GM12873 (cell line): ENCODE measurements at regions not wholly inside any gene's neighbourhood (a gene's known extent, or its start where the extent isn't known, plus 50 kb on each side); places are given as distances from the start of the nearest gene placed in this dataset.

Source experiments
- CTCF ChIP-seq: IDR thresholded peaks from 2 replicates; pipeline ENCODE4 v1.5.1; 2012; ENCODE audit warnings: low read depth, mild to moderate bottlenecking, moderate library complexity, low read length, control low read depth; ENCODE audit not compliant: insufficient read depth; ENCODE audit errors: missing control alignments

- TF ChIP-seq CTCF = no peak
These were observed 52.6 kb upstream of the ETS2 start for GRCh38 chr21:38753114-38753513.

DNA sequence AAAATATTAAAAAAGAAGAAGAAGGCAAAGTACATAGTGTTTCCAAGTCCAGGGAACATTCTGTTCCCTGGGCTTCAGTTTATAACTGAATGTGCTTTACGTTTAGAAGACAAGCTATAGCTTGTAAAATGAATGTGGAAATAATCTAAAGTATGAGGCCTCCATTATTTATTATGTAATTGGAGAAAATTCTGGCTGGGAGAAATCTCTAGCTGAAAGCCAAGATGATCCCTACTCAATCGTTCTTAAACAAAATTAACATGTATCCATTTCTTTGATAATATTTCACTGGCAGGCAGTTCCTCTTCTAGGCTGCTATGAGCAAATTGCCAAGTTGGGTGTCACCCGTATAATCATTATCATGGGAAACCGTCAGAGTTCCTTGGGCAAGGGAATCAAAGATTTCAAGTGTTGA is 52.2 kb upstream of the ETS2 start:
- no peak for TF ChIP-seq CTCF
